ENCODE measurements at regions not wholly inside any gene's neighbourhood (a gene's known extent, or its start where the extent isn't known, plus 50 kb on each side); places are given as distances from the start of the nearest gene placed in this dataset.

- Mint-ChIP-seq H3K9me3 (no peaks in the 10 kb centered on the region), H3K4me1 (peaks cover 11 to 25% (median 21%) of the 10 kb centered on the region in 4 donors), H3K27me3 (no peaks in the 10 kb centered on the region), H3K36me3 (peaks cover 71% of the 10 kb centered on the region), H3K27ac (peak overlapping the region; percentile 82 to 86 (median 82)), H3K4me3 (peak overlapping the region in 1 of 4 donors; percentile 52)
- peak; percentile 66 to 69 for ATAC-seq (ENCODE audit: low read depth in 2 of 2)
- H3K4me1 ChIP-seq (ENCODE audit: control insufficient read depth, insufficient read depth, low read length, poor library complexity, severe bottlenecking): peaks cover 12% of the 10 kb centered on the region
- H3K27ac ChIP-seq (ENCODE audit: insufficient read depth, low read length, poor library complexity, severe bottlenecking): no peak overlapping the region
- H3K36me3 ChIP-seq (ENCODE audit: control insufficient read depth, insufficient read depth, low read length): peaks cover 85% of the 10 kb centered on the region
- peak in 2 of 3 donors; percentile 9 to 77 for DNase-seq
- peak overlapping the region; percentile 61 for H3K4me3 ChIP-seq (ENCODE audit: low read depth, low read length)
- H3K9me3 ChIP-seq (ENCODE audit: control insufficient read depth in 2 of 2, low read length in 2 of 2): no peaks in the 10 kb centered on the region
- no peaks in the 10 kb centered on the region for H3K27me3 ChIP-seq (ENCODE audit: control insufficient read depth, insufficient read depth, low read length)
These were observed 175.4 kb downstream of the UTRN start for GRCh38 chr6:144460327-144461095.

GRCh38 chr6:144462058-144462457, 176.9 kb downstream of the UTRN start:
- ATAC-seq (ENCODE audit: low read depth in 2 of 2): no peak
- Mint-ChIP-seq H3K9me3 (no peaks in the 10 kb centered on the region), H3K4me1 (peaks cover 14 to 31% (median 27%) of the 10 kb centered on the region in 4 donors), H3K4me3 (peak overlapping the region in 1 of 4 donors; percentile 58), H3K27me3 (no peaks in the 10 kb centered on the region), H3K27ac (peak overlapping the region in 1 of 3 donors; percentile 57), H3K36me3 (peaks cover 74% of the 10 kb centered on the region)
- no peak for DNase-seq
- H3K4me1 ChIP-seq (ENCODE audit: control insufficient read depth, insufficient read depth, low read length, poor library complexity, severe bottlenecking): peaks cover 12% of the 10 kb centered on the region
- no peaks in the 10 kb centered on the region for H3K9me3 ChIP-seq (ENCODE audit: control insufficient read depth in 2 of 2, low read length in 2 of 2)
- no peak overlapping the region for H3K27ac ChIP-seq (ENCODE audit: insufficient read depth, low read length, poor library complexity, severe bottlenecking)
- H3K36me3 ChIP-seq (ENCODE audit: control insufficient read depth, insufficient read depth, low read length): peaks cover 84% of the 10 kb centered on the region
- H3K27me3 ChIP-seq (ENCODE audit: control insufficient read depth, insufficient read depth, low read length): no peaks in the 10 kb centered on the region
- no peak overlapping the region for H3K4me3 ChIP-seq (ENCODE audit: low read depth, low read length)

GRCh38 chr6:144466716-144467115, 181.6 kb downstream of the UTRN start:
- H3K9me3 ChIP-seq (ENCODE audit: control insufficient read depth in 2 of 2, low read length in 2 of 2): no peaks in the 10 kb centered on the region
- ATAC-seq (ENCODE audit: low read depth in 2 of 2) (no peak), DNase-seq (no peak)
- Mint-ChIP-seq H3K9me3 (no peaks in the 10 kb centered on the region), H3K27me3 (no peaks in the 10 kb centered on the region), H3K4me3 (no peak overlapping the region), H3K4me1 (peaks cover 19 to 39% (median 32%) of the 10 kb centered on the region in 4 donors), H3K36me3 (peaks cover 54% of the 10 kb centered on the region), H3K27ac (peak overlapping the region in 1 of 3 donors; percentile 82)
- H3K4me1 ChIP-seq (ENCODE audit: control insufficient read depth, insufficient read depth, low read length, poor library complexity, severe bottlenecking): peaks cover 21% of the 10 kb centered on the region
- H3K36me3 ChIP-seq (ENCODE audit: control insufficient read depth, insufficient read depth, low read length): peaks cover 48% of the 10 kb centered on the region
- no peak overlapping the region for H3K27ac ChIP-seq (ENCODE audit: insufficient read depth, low read length, poor library complexity, severe bottlenecking)
- no peak overlapping the region for H3K4me3 ChIP-seq (ENCODE audit: low read depth, low read length)
- no peaks in the 10 kb centered on the region for H3K27me3 ChIP-seq (ENCODE audit: control insufficient read depth, insufficient read depth, low read length)

- Mint-ChIP-seq H3K27me3 (no peaks in the 10 kb centered on the region), H3K27ac (peak overlapping the region; percentile 15 to 83 (median 82)), H3K9me3 (no peaks in the 10 kb centered on the region), H3K4me3 (no peak overlapping the region), H3K4me1 (peaks cover 19 to 35% (median 32%) of the 10 kb centered on the region in 4 donors), H3K36me3 (peaks cover 54% of the 10 kb centered on the region)
- no peak overlapping the region for H3K4me3 ChIP-seq (ENCODE audit: low read depth, low read length)
- H3K9me3 ChIP-seq (ENCODE audit: control insufficient read depth in 2 of 2, low read length in 2 of 2): no peaks in the 10 kb centered on the region
- H3K27me3 ChIP-seq (ENCODE audit: control insufficient read depth, insufficient read depth, low read length): no peaks in the 10 kb centered on the region
- H3K4me1 ChIP-seq (ENCODE audit: control insufficient read depth, insufficient read depth, low read length, poor library complexity, severe bottlenecking): peaks cover 21% of the 10 kb centered on the region
- H3K27ac ChIP-seq (ENCODE audit: insufficient read depth, low read length, poor library complexity, severe bottlenecking): no peak overlapping the region
- DNase-seq (no peak), ATAC-seq (ENCODE audit: low read depth in 2 of 2) (no peak)
- peaks cover 45% of the 10 kb centered on the region for H3K36me3 ChIP-seq (ENCODE audit: control insufficient read depth, insufficient read depth, low read length)
These were observed 182.1 kb downstream of the UTRN start for GRCh38 chr6:144467172-144467762.

- H3K4me3 Mint-ChIP-seq: peak overlapping the region in 1 of 4 donors; percentile 39
- peaks cover 21% of the 10 kb centered on the region for H3K4me1 ChIP-seq (ENCODE audit: control insufficient read depth, insufficient read depth, low read length, poor library complexity, severe bottlenecking)
- ATAC-seq (ENCODE audit: low read depth in 2 of 2) (no peak), DNase-seq (no peak)
- peak overlapping the region; percentile 36 for H3K27ac ChIP-seq (ENCODE audit: insufficient read depth, low read length, poor library complexity, severe bottlenecking)
- H3K27ac Mint-ChIP-seq: peak overlapping the region in 2 of 3 donors; percentile 82 to 83
- H3K4me1 Mint-ChIP-seq: peaks cover 19 to 34% (median 32%) of the 10 kb centered on the region in 4 donors
- H3K9me3 Mint-ChIP-seq: no peaks in the 10 kb centered on the region
- peaks cover 43% of the 10 kb centered on the region for H3K36me3 ChIP-seq (ENCODE audit: control insufficient read depth, insufficient read depth, low read length)
- peaks cover 53% of the 10 kb centered on the region for H3K36me3 Mint-ChIP-seq
- no peaks in the 10 kb centered on the region for H3K27me3 Mint-ChIP-seq
- no peaks in the 10 kb centered on the region for H3K27me3 ChIP-seq (ENCODE audit: control insufficient read depth, insufficient read depth, low read length)
- no peaks in the 10 kb centered on the region for H3K9me3 ChIP-seq (ENCODE audit: control insufficient read depth in 2 of 2, low read length in 2 of 2)
- peak overlapping the region; percentile 68 for H3K4me3 ChIP-seq (ENCODE audit: low read depth, low read length)
These were observed 182.8 kb downstream of the UTRN start for GRCh38 chr6:144467921-144468320.

- H3K9me3 Mint-ChIP-seq: no peaks in the 10 kb centered on the region
- H3K27me3 Mint-ChIP-seq: no peaks in the 10 kb centered on the region
- peaks cover 51% of the 10 kb centered on the region for H3K36me3 Mint-ChIP-seq
- peak overlapping the region; percentile 79 to 83 (median 81) for H3K27ac Mint-ChIP-seq
- peak in 2 of 3 donors; percentile 25 to 42 for DNase-seq
- Histone ChIP-seq H3K36me3 (ENCODE audit: control insufficient read depth, insufficient read depth, low read length) (peaks cover 42% of the 10 kb centered on the region), H3K27ac (ENCODE audit: insufficient read depth, low read length, poor library complexity, severe bottlenecking) (peak overlapping the region; percentile 36), H3K27me3 (ENCODE audit: control insufficient read depth, insufficient read depth, low read length) (no peaks in the 10 kb centered on the region), H3K4me1 (ENCODE audit: control insufficient read depth, insufficient read depth, low read length, poor library complexity, severe bottlenecking) (peaks cover 21% of the 10 kb centered on the region), H3K9me3 (ENCODE audit: control insufficient read depth in 2 of 2, low read length in 2 of 2) (no peaks in the 10 kb centered on the region), H3K4me3 (ENCODE audit: low read depth, low read length) (peak overlapping the region; percentile 68)
- peaks cover 19 to 34% (median 30%) of the 10 kb centered on the region in 4 donors for H3K4me1 Mint-ChIP-seq
- ATAC-seq (ENCODE audit: low read depth in 2 of 2): peak; percentile 39 to 50
- peak overlapping the region; percentile 24 to 69 (median 66) for H3K4me3 Mint-ChIP-seq
These were observed 183.6 kb downstream of the UTRN start for GRCh38 chr6:144468709-144469108.

- Histone ChIP-seq H3K27ac (ENCODE audit: insufficient read depth, low read length, poor library complexity, severe bottlenecking) (peak overlapping the region; percentile 36), H3K27me3 (ENCODE audit: control insufficient read depth, insufficient read depth, low read length) (no peaks in the 10 kb centered on the region), H3K9me3 (ENCODE audit: control insufficient read depth in 2 of 2, low read length in 2 of 2) (no peaks in the 10 kb centered on the region), H3K36me3 (ENCODE audit: control insufficient read depth, insufficient read depth, low read length) (peaks cover 42% of the 10 kb centered on the region), H3K4me3 (ENCODE audit: low read depth, low read length) (peak overlapping the region; percentile 68), H3K4me1 (ENCODE audit: control insufficient read depth, insufficient read depth, low read length, poor library complexity, severe bottlenecking) (peaks cover 21% of the 10 kb centered on the region)
- Mint-ChIP-seq H3K9me3 (no peaks in the 10 kb centered on the region), H3K27me3 (no peaks in the 10 kb centered on the region), H3K4me3 (peak overlapping the region in 3 of 4 donors; percentile 63 to 69 (median 68)), H3K36me3 (peaks cover 48% of the 10 kb centered on the region), H3K27ac (peak overlapping the region; percentile 79 to 83 (median 81)), H3K4me1 (peaks cover 16 to 34% (median 29%) of the 10 kb centered on the region in 4 donors)
- DNase-seq (peak in 1 of 3 donors; percentile 53), ATAC-seq (ENCODE audit: low read depth in 2 of 2) (peak; percentile 11 to 16)
These were observed 184.0 kb downstream of the UTRN start for GRCh38 chr6:144469144-144469575.
